ENCODE measurements at regions not wholly inside any gene's neighbourhood (a gene's known extent, or its start where the extent isn't known, plus 50 kb on each side); places are given as distances from the start of the nearest gene placed in this dataset.
"Not testable (repeated sequence)": the region's sequence is repeated elsewhere in the genome, so short reads cannot be mapped to it uniquely, and the experiment has no call there.

- 68 to 90% methylated on average over 3 of the region's 3 CpGs for WGBS, 2 donors
- H3K4me1 ChIP-seq: no peaks in the 10 kb centered on the region
- DNase-seq (no peak), ATAC-seq (ENCODE audit: low FRiP score in 2 of 2) (no peak)
- no peak for TF ChIP-seq EP300 (IDR thresholded peaks at IDR 0.05)
- no peak for TF ChIP-seq POLR2AphosphoS5 (IDR thresholded peaks at IDR 0.05)
- TF ChIP-seq POLR2A (IDR thresholded peaks at IDR 0.05): no peak
- no peak for TF ChIP-seq CTCF (IDR thresholded peaks at IDR 0.05)
- no peaks in the 10 kb centered on the region for H3K27me3 ChIP-seq
- no peak overlapping the region for H3K27ac ChIP-seq
- no peak overlapping the region for H3K4me3 ChIP-seq
- no peaks in the 10 kb centered on the region for H3K36me3 ChIP-seq
- H3K9me3 ChIP-seq: peaks cover 0 to 5% (median under 1%) of the 10 kb centered on the region in 4 donors
Observed at GRCh38 chr16:22989598-22989997, 159.7 kb downstream of the USP31 start.

DNA sequence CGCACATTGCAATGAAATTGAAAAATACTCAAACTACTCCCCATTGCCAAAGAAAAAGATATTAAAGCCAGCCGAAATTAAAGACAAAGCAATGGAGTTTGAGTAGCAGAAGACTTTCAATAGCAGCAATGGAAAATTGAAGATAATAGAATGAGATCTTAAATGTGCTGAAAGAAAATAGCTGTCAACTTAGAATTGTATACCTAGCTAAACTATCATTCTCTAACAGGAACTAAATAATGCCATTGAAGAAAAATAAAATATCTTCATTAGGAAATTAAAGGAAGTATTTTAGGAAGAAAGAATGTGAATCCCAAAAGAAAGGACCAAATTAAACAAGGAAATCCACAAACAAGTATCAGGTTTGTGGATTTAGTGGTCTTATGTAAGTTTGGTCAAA lies 165.6 kb downstream of the USP31 start:
- no peak for ATAC-seq (ENCODE audit: low FRiP score in 2 of 2)
- WGBS, 2 donors: 92 to 98% methylated on average over 2 of the region's 2 CpGs

GRCh38 chr16:22980514-22980913 lies 166.6 kb downstream of the HS3ST2 start:
- not testable (repeated sequence) for H3K4me1 ChIP-seq; DNase-seq; H3K4me3 ChIP-seq; H3K27ac ChIP-seq; ATAC-seq (ENCODE audit: low FRiP score in 2 of 2); H3K36me3 ChIP-seq; H3K27me3 ChIP-seq
- peaks cover 10 to 24% (median 13%) of the 10 kb centered on the region in 4 donors for H3K9me3 ChIP-seq
- WGBS, 2 donors: 80 to 82% methylated on average over 3 of the region's 3 CpGs

More for the DNA sequence above, 165.6 kb downstream of the USP31 start:
- Histone ChIP-seq H3K9me3 (peaks cover 10 to 24% (median 13%) of the 10 kb centered on the region in 4 donors), H3K27me3 (no peaks in the 10 kb centered on the region), H3K4me3 (no peak overlapping the region), H3K4me1 (no peaks in the 10 kb centered on the region), H3K27ac (no peak overlapping the region), H3K36me3 (no peaks in the 10 kb centered on the region)
- no peak for DNase-seq
- TF ChIP-seq EP300 (IDR thresholded peaks at IDR 0.05) (no peak), CTCF (IDR thresholded peaks at IDR 0.05) (no peak), POLR2A (IDR thresholded peaks at IDR 0.05) (no peak), POLR2AphosphoS5 (IDR thresholded peaks at IDR 0.05) (no peak)

DNA sequence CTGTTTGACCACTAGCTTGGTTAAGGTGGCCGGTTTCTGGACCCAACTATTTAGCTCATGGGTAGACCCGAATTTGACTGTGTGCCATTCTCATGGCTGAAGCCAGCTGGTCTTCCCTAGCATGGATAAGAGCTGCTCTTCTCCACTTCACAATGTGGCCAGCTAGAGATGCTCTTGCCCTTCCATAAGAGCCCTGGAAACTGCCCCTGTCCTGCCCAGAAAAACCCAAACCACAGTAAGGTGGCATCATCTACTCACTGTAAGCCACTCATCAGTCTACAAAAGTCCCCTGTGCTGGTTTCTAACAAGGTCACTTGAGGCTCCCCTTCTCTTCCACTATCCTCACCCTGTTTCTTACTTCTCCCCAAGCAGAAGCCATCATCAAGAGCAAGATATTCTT lies 165.1 kb downstream of the HS3ST2 start:
- no peak for TF ChIP-seq POLR2A (IDR thresholded peaks at IDR 0.05)
- TF ChIP-seq POLR2AphosphoS5 (IDR thresholded peaks at IDR 0.05): no peak
- TF ChIP-seq CTCF (IDR thresholded peaks at IDR 0.05): no peak
- DNase-seq (no peak), ATAC-seq (ENCODE audit: low FRiP score in 2 of 2) (no peak)
- Histone ChIP-seq H3K27ac (no peak overlapping the region), H3K27me3 (no peaks in the 10 kb centered on the region), H3K4me3 (no peak overlapping the region), H3K4me1 (no peaks in the 10 kb centered on the region), H3K36me3 (no peaks in the 10 kb centered on the region), H3K9me3 (peaks cover 8 to 13% (median 10%) of the 10 kb centered on the region in 4 donors)
- WGBS, 2 donors: 76 to 77% methylated on average over 2 of the region's 2 CpGs

DNA sequence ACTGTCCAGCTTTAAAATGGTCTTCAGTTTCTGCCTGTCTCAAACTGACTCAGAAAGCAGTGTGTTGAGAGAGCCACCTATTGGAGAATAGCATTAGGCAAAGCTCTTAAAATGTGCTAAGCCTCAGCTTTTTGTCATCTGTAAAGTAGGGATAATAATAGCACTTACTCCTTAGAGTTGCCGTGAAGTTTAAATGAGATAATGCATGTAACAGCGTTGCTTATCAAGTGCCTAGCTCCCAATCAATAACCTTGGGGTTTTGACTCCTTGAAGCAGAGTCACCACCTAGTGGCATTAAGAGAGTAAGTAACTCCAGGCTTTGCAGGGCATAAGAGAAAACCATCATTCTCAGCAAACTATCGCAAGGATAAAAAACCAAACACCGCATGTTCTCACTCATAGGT lies 163.3 kb downstream of the HS3ST2 start:
- WGBS, 2 donors: 47 to 59% methylated on average over 4 of the region's 4 CpGs
- no peak overlapping the region for H3K27ac ChIP-seq
- no peaks in the 10 kb centered on the region for H3K27me3 ChIP-seq
- no peak for TF ChIP-seq EP300 (IDR thresholded peaks at IDR 0.05)
- TF ChIP-seq CTCF (IDR thresholded peaks at IDR 0.05): peak in 2 of 6 experiments; percentile 7 to 12
- TF ChIP-seq POLR2A (IDR thresholded peaks at IDR 0.05): no peak
- TF ChIP-seq POLR2AphosphoS5 (IDR thresholded peaks at IDR 0.05): no peak
- no peaks in the 10 kb centered on the region for H3K4me1 ChIP-seq
- no peaks in the 10 kb centered on the region for H3K9me3 ChIP-seq
- H3K4me3 ChIP-seq: no peak overlapping the region
- H3K36me3 ChIP-seq: no peaks in the 10 kb centered on the region
- DNase-seq: no peak
- no peak for ATAC-seq (ENCODE audit: low FRiP score in 2 of 2)
